KBM-7 (cell line): ENCODE measurements at regions not wholly inside any gene's neighbourhood (a gene's known extent, or its start where the extent isn't known, plus 50 kb on each side); places are given as distances from the start of the nearest gene placed in this dataset.

ENCODE experiments used
- DNase-seq: peaks from one replicate; pipeline ENCODE4 v3.0.0-alpha.2; 2015
- in situ Hi-C: fragments of 300-500 bp; cut with MboI; formaldehyde crosslinking; loops from 2 replicates; pipeline ENCODE4 v1.14.3; 2020; ENCODE audit warnings: low sequenced_read_pairs, low pct_unique_long_range_greater_than_20kb, mixed read lengths

- in situ Hi-C loops, result no loop called here
- no peak for DNase-seq
Measured at GRCh38 chr18:64639536-64639935, 490.6 kb upstream of the LINC00305 start.

DNA sequence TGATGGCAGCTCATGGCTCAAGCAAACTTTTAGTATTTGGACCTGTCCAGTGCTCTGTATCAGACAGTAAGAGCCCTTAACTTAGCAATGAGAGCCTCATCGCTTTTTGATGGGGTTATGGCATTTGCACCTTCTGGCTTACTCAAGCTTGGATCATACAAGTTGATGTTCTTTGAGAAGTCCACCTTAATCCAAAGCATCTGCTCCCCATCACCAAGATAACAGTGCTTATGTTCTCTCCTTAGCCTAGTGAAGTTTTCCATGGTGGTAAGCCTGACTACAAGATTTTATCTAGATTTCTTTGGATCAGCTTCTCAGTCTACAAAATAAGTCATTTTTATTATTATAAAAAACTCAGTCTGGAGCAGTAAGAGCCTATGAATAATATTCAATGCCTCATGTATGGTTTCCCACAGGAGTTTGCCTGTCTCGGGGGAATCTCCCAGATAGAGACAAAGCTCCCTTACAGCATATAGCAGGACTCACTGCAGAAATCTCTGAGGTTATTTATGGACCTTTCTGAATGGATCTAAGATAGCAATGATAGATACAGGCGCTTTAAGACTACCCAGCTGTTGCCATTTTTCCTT, 472.2 kb upstream of the LINC00305 start:
- in situ Hi-C loops, result no loop called here
- DNase-seq, result no peak

GRCh38 chr18:64618390-64618789, 469.5 kb upstream of the LINC00305 start:
- DNase-seq, result no peak
- in situ Hi-C loops, result no loop called here

DNA sequence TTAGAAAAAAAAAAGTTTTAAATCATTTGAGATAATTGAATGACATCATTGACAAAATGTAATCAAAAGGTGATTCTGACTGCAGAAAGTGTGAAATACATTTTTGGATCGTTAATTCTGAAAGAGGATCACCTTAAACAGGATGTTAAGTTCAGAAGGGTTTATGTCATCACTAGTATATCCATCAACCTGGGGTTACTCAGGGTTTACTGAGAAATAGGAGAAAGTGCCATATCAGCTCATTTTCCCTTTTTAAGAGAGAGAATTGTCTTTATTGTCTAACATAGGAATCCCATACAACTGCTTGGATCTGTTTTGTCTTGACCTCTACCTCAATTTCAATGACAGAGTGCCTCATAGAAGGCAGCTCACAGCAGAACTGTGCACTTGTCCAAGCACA, 466.1 kb upstream of the LINC00305 start:
- in situ Hi-C loops, result no loop called here
- DNase-seq, result no peak

DNA sequence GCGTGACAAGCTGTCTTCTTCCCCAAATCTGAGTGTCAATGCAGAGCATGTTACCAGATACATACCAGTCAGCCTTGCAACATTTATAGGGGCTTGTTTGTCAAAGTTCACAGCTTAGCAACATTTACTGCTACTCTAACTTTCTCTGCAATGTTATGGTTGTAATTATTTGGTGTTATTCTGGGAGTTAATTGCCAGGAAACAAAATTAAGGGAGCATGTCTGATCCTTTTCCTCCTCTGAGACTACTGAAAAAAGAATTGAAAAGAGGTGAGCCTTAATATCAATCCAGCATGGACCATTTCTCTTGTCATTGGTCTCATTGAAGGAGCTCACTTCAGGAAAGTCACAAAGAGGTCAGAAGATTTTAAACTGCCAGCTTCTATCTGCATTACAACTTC, 465.6 kb upstream of the LINC00305 start:
- in situ Hi-C loops, result no loop called here

DNA sequence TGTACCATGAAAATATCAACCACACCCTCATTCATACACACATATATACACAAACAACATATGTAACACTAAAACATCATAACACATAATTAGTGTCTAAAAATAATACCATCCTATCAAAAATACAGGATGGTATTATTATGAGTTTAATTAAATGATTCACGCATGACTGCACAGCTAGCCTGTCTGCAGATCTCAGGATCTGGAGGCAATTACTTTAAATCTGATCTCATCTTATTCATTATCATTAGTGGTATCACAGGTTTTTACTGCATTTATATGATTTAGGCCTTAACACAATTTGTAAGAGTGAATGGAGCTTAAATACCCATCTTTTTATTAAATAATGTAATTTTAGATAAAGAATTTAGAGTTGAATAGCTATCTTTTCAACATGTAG, 443.4 kb upstream of the LINC00305 start:
- no peak for DNase-seq
- in situ Hi-C loops, result no loop called here

More for the DNA sequence above, 465.6 kb upstream of the LINC00305 start:
- no peak for DNase-seq

- no peak for DNase-seq
- in situ Hi-C loops, result no loop called here
Measured at GRCh38 chr18:64589000-64589399, 440.1 kb upstream of the LINC00305 start.

DNA sequence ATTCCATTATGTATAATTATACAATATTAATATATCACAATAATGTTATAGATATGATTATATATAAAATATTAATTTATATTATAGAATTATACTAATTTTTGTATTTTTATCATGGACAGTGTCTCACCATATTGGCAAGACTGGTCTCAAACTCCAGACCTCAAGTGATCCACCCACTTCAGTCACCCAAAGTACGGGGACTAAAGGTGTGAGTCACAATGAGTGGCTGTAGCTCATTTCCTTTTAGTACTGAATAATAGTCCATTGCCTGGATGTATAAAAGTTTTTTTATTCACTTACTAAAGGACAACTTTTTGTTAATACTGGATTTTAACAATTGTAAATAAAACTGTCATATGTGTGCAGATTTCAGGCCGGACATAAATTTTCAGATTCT, 417.6 kb upstream of the LINC00305 start:
- no peak for DNase-seq
- in situ Hi-C loops, result no loop called here

DNA sequence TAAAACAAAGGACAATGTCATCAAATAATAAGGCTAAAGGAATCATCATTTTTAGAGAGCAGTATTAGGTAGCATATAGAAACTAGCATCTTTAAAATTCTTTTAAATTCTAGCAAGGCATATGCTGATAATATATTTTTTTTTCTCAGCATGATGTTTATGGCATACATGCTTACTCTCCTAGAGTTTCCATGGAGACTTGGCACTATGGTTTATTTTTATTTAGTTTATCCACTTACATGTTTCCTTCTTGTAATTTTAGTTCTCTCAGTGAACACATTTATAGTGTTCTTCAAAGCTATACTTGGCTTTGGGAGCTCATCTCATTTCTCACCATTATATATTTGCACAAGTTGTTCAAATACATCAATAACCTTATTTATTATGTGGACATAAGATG, 413.8 kb upstream of the LINC00305 start:
- in situ Hi-C loops, result no loop called here
- DNase-seq, result no peak

DNA sequence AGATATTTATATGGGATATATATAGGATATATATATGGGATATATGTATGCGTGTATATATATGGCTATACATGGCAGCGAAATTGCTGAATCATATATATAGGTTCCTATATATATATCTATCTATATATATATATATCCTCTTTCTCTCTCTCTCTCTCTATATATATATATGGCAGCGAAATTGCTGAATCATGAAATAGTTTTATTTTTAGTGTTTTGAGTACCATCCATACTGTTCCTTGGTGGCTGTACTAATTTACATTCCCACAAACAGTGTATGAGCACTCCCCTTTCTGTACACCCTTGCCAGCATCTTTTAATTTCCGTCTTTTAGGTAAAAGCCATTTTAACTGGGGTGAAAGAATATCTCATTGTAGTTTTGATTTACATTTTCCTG, 397.6 kb upstream of the LINC00305 start:
- DNase-seq, result no peak
- in situ Hi-C loops, result no loop called here

- no peak for DNase-seq
- in situ Hi-C loops, result no loop called here
Measured at GRCh38 chr18:64539847-64540246, 391.0 kb upstream of the LINC00305 start.

DNA sequence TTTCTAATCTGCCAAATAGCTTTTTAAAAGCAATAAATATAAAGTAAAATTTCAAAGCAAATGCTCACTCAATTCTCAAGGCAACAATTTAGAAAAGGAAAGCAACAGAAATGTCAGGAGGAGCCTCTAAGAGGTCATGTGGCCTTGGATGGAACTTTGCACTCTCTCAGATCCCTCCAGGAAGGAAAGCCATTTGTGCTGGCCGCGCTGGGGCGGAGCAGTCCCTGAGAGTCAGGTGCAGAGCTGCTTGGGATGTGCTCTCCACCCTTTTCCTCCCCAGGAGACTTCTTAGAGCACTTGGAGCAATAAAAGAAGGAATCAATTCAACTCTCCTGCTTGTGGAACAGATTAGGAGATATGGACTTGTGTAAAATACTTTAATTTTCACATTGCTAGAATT, 379.8 kb upstream of the LINC00305 start:
- in situ Hi-C loops, result no loop called here
- no peak for DNase-seq

GRCh38 chr18:64519201-64519600, 370.3 kb upstream of the LINC00305 start:
- DNase-seq, result no peak
- in situ Hi-C loops, result no loop called here

DNA sequence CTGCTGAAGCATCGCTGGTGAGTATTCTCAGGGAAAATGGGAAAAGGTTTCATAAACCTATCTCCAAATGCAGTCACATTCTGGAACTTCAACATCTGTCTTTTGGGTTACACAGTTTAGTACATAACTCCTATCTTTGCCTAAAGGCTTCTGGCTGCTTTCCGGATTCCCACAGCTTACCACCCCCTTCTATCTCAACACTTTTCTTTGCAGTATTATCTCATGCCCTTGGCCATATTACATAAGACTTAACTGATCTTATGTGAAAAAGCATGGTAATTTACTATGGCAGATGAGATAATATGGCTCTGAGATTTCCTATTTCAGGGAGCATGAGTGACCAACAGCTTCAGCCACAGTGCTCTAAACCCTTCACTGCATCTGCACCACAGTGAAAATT, 369.3 kb upstream of the LINC00305 start:
- in situ Hi-C loops, result no loop called here
- DNase-seq, result no peak

DNA sequence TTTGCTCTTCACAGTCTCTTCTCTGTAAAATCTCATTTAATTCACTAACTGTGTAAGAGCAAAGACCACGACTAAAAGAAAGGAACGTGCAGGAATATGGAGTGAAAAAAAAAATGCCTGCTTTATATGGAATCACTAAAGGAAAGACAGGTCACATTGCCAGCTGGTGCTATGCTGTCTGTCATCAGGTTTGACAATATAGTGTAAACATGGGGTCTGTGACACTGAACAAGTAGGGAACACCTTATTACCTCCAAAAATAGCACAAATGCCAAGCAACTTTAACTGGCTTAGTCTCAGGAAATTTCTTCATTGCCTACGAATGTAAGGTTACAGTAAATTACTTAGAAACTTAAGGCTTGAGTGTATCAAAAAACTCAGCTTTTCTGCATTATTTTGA, 364.5 kb upstream of the LINC00305 start:
- in situ Hi-C loops, result no loop called here

GRCh38 chr18:64490207-64490606, 341.3 kb upstream of the LINC00305 start:
- in situ Hi-C loops, result no loop called here
- no peak for DNase-seq

More for the DNA sequence above, 364.5 kb upstream of the LINC00305 start:
- no peak for DNase-seq

DNA sequence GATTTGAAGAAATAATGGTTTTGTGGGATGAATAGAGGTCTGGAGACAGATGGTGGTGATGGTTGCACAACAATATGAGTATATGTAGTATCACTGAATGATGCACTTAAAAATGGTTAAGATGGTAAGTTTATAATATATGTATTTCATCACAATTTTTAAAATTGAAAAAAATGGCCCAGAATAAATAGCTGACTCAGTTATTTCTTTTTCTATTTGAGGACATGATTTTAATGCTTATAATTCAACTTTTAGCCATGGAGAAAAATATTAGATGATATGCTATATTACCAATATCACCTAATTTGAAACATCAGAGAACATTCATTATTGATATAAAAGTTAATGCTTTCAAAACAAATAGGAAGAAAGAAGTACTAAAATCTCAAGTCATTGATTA, 339.8 kb upstream of the LINC00305 start:
- DNase-seq, result no peak
- in situ Hi-C loops, result no loop called here

DNA sequence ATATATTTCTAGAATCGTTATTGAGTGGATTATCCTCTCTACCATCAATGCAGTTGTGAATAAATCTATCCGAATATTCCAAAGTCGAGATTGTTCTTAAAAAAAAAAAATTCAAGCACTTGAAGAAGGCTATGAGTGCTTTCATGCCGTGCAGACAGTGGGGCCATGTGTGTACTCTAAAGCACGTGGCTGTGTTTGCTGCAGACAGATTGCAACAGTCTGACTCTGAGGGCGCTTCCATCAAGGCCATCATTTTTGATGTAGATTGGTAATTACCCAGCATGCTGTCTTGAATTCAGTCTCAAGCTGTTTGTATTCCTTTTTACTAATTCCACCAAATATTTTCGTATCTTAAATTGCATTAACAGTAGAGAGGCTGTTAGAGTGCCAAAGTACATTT, 325.9 kb upstream of the LINC00305 start:
- in situ Hi-C loops, result no loop called here
- no peak for DNase-seq

DNA sequence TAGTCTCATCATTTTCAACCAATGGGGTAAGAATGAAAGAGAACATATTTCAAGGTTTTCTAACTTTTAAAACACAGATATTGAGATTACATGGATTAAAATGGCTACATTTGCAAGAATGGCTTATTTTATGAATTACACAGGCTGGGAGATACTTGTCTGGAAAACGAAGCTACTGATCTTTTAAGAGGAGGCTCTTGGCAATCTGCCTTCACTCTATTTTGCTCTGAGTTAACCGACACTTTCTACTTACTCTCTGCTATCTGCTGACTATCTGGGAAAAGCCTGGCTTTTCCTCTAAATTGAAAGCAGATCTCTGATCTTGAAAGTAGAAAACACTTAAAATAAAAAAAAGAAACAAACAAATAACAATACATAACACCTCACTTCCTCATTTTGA, 325.4 kb upstream of the LINC00305 start:
- DNase-seq, result no peak
- in situ Hi-C loops, result no loop called here

- in situ Hi-C loops, result no loop called here
- no peak for DNase-seq
Measured at GRCh38 chr18:64449434-64449833, 300.5 kb upstream of the LINC00305 start.

DNA sequence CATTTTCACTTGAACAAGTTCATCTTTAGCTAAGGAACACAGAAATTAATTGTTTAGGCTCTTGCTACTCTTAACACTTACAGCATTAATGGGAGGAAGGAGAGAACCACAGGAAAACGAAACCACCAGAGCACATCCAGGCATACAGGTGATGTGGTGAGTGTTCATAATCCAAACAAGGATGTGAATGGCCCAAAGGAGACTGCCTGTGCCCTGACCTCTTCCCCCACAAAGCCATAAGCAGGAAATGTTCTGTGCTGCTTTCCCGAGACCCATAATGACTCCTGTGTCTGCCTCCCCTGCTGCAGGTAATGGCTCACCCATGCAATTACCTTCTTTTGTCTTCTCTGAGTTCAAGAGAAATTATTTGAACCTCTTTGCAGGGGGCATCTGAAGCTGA, 295.9 kb upstream of the LINC00305 start:
- no peak for DNase-seq
- in situ Hi-C loops, result no loop called here

GRCh38 chr18:64438178-64438577, 289.3 kb upstream of the LINC00305 start:
- in situ Hi-C loops, result no loop called here
- DNase-seq, result no peak
